ENCODE measurements at regions not wholly inside any gene's neighbourhood (a gene's known extent, or its start where the extent isn't known, plus 50 kb on each side); places are given as distances from the start of the nearest gene placed in this dataset.

GRCh38 chr16:86217891-86218270 is 292.4 kb upstream of the FOXF1 start:
- no peak overlapping the region for H3K4me3 ChIP-seq (ENCODE audit: low read depth, low read length)
- no peak for TF ChIP-seq CTCF (IDR thresholded peaks at IDR 0.05; ENCODE audit: low read depth, low read length)
- TF ChIP-seq, protein P1, sequence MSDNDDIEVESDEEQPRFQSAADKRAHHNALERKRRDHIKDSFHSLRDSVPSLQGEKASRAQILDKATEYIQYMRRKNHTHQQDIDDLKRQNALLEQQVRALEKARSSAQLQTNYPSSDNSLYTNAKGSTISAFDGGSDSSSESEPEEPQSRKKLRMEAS (IDR thresholded peaks at IDR 0.05; ENCODE audit: low read depth, low read length), result no peak
- no peak for TF ChIP-seq POLR2A (IDR thresholded peaks at IDR 0.05; ENCODE audit: extremely low read depth, insufficient read length)
- no peak for TF ChIP-seq MYC (IDR thresholded peaks at IDR 0.05; ENCODE audit: low read depth, low read length)
- no peak for DNase-seq (ENCODE audit: low read depth)

GRCh38 chr16:86218479-86219170 is 291.7 kb upstream of the FOXF1 start:
- H3K4me3 ChIP-seq (ENCODE audit: low read depth, low read length), result no peak overlapping the region
- no peak for DNase-seq (ENCODE audit: low read depth)
- no peak for TF ChIP-seq POLR2A (IDR thresholded peaks at IDR 0.05; ENCODE audit: extremely low read depth, insufficient read length)
- TF ChIP-seq, protein P1 (IDR thresholded peaks at IDR 0.05; ENCODE audit: low read depth, low read length), result no peak
- no peak for TF ChIP-seq CTCF (IDR thresholded peaks at IDR 0.05; ENCODE audit: low read depth, low read length)

DNA sequence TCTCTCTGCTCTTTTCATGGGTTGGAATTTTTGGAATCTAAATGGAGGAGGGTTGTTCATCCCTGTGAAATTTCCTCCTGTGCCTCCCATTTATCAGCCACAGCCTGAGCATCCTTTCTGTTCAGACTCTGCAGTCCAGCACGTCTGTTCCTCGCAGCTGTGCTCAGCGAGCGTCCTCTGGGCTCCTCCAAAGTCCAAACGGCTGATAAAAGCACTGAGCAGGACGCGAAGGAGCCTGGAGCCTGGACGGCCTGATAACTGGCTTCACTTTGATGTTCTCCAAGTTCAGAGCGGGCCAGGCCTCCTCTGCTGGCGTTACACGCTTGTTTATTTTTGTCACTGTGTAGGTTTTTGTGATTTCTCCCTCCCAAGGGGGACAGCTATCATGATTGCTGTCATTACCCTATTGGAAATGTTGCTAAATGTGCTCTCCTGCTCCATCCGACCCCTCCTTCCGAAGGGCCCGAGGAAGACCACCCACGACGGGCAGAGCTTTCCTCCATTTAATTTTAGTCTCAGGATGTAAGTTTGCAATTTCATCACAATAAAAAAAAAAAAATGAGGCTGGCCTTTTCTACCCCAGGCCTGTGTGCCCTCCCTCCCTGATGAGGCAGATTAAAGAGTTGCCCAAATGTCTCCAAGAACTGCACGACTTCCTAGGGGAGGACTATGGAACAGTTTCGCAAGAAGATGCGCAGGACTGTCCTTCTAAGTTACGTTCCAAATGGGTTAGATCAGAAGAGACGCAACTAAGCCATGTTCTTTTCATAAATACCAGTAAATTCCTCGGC is 290.5 kb upstream of the FOXF1 start:
- no peak for DNase-seq (ENCODE audit: low read depth)
- TF ChIP-seq CTCF (IDR thresholded peaks at IDR 0.05; ENCODE audit: low read depth, low read length) (no peak), MYC (IDR thresholded peaks at IDR 0.05; ENCODE audit: low read depth, low read length) (no peak), POLR2A (IDR thresholded peaks at IDR 0.05; ENCODE audit: extremely low read depth, insufficient read length) (no peak)
- TF ChIP-seq, protein P1 (IDR thresholded peaks at IDR 0.05; ENCODE audit: low read depth, low read length), result no peak
- H3K4me3 ChIP-seq (ENCODE audit: low read depth, low read length), result no peak overlapping the region

- TF ChIP-seq, protein P1 (IDR thresholded peaks at IDR 0.05; ENCODE audit: low read depth, low read length), result no peak
- TF ChIP-seq POLR2A (IDR thresholded peaks at IDR 0.05; ENCODE audit: extremely low read depth, insufficient read length) (no peak), CTCF (IDR thresholded peaks at IDR 0.05; ENCODE audit: low read depth, low read length) (no peak), MYC (IDR thresholded peaks at IDR 0.05; ENCODE audit: low read depth, low read length) (no peak)
- H3K4me3 ChIP-seq (ENCODE audit: low read depth, low read length), result no peak overlapping the region
- no peak for DNase-seq (ENCODE audit: low read depth)
Observed at GRCh38 chr16:86220561-86220960, 289.8 kb upstream of the FOXF1 start.

DNA sequence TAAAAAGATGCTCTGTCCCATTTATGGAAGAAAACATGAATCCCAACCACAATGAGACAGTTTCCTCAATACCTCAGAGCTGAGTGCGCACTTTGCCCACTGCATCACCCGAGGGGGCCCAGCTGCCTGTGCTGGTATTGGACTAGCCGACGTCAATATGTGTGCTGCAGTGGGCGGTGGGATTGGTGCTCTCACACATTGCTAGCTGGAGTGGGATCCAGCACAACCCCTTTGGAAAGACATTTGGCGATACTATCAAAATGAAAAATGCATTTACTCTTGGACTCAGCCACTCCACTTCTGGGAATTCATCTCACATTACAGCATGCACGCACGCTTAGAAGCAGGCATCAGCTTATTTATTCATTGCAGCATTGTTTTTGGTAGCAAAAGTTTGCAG is 289.2 kb upstream of the FOXF1 start:
- DNase-seq (ENCODE audit: low read depth), result no peak
- no peak overlapping the region for H3K4me3 ChIP-seq (ENCODE audit: low read depth, low read length)
- TF ChIP-seq CTCF (IDR thresholded peaks at IDR 0.05; ENCODE audit: low read depth, low read length) (no peak), MYC (IDR thresholded peaks at IDR 0.05; ENCODE audit: low read depth, low read length) (no peak)
